Bronchial epithelial cell (primary cell): ENCODE measurements at regions not wholly inside any gene's neighbourhood (a gene's known extent, or its start where the extent isn't known, plus 50 kb on each side); places are given as distances from the start of the nearest gene placed in this dataset.

Source experiments
- DNase-seq: peaks from one replicate; pipeline ENCODE4 v3.0.0-alpha.2; 2010; ENCODE audit warnings: low read depth
- FAIRE-seq: peaks from 2 replicates; lab custom pipeline; 2011; peaks lifted over from hg19 to GRCh38; lab: Jason Lieb, UNC
- H3K27me3 ChIP-seq: 2 replicates; pipeline ENCODE4 v1.5.1; 2011; ENCODE audit warnings: low read length; ENCODE audit not compliant: control insufficient read depth, insufficient read depth
- H3K36me3 ChIP-seq: 2 replicates; pipeline ENCODE4 v1.5.1; 2011; ENCODE audit warnings: low read length; ENCODE audit not compliant: control insufficient read depth, insufficient read depth
- H3K4me3 ChIP-seq: 2 replicates; pipeline ENCODE4 v1.5.1; 2011; ENCODE audit warnings: mild to moderate bottlenecking, low read depth, low read length, control low read depth
- CTCF ChIP-seq: IDR thresholded peaks from 2 replicates; pipeline ENCODE4 v1.5.1; 2011; ENCODE audit warnings: mild to moderate bottlenecking, moderate library complexity, low read length, control low read depth, inconsistent platforms; ENCODE audit not compliant: insufficient read depth, severe bottlenecking

DNA sequence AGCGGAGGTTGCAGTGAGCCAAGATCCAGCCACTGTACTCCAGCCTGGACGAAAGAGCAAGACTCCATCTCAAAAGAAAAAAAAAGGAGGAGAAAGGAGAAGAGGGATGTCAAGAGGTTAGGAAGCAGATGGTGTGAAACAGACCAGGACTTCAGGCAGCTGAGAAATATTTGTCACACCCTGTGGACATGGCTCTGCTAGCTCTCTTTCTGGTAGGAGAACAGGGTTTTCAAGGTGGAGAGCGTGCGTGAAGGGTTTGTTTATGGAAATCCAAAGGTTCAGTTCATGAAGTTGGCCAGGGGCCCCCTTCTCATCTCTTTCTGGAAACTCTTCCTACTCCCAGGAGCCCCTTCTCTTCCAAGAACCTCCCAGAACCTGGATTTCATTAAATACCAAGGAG is 110.8 kb upstream of the GALNT17 start:
- no peak for DNase-seq
- FAIRE-seq, result no peak
- no peak for TF ChIP-seq CTCF
- Histone ChIP-seq H3K36me3 (no peaks in the 10 kb centered on the region), H3K4me3 (no peak overlapping the region), H3K27me3 (no peaks in the 10 kb centered on the region)

DNA sequence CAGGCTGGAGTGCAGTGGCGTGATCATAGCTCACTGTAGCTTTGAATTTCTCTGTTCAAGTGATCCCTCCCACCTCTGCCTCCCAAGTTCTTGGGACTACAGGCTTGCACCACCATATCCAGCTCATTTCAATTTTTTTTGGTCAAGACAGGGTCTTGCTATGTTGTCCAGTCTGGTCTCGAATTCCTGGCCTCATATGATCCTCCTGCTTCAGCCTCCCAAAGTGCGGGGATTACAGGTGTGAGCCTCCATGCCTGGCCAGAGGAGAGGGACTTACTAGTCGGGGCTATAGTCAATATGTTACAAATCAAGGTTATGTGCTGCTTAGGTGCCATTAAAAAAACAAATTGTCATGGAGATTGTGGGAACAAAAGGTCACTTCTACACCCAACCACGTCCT is 105.3 kb upstream of the GALNT17 start:
- no peak for TF ChIP-seq CTCF
- H3K27me3 ChIP-seq, result no peaks in the 10 kb centered on the region
- DNase-seq (no peak), FAIRE-seq (no peak)
- H3K4me3 ChIP-seq, result no peak overlapping the region
- H3K36me3 ChIP-seq, result no peaks in the 10 kb centered on the region

- TF ChIP-seq CTCF, result no peak
- Histone ChIP-seq H3K36me3 (no peaks in the 10 kb centered on the region), H3K27me3 (no peaks in the 10 kb centered on the region), H3K4me3 (no peak overlapping the region)
- DNase-seq (no peak), FAIRE-seq (no peak)
Observed at GRCh38 chr7:71034243-71034642, 97.7 kb upstream of the GALNT17 start.

- H3K36me3 ChIP-seq, result no peaks in the 10 kb centered on the region
- H3K4me3 ChIP-seq, result no peak overlapping the region
- FAIRE-seq, result no peak
- TF ChIP-seq CTCF, result no peak
- H3K27me3 ChIP-seq, result no peaks in the 10 kb centered on the region
- DNase-seq, result no peak
Observed at GRCh38 chr7:71042591-71042990, 89.4 kb upstream of the GALNT17 start.

DNA sequence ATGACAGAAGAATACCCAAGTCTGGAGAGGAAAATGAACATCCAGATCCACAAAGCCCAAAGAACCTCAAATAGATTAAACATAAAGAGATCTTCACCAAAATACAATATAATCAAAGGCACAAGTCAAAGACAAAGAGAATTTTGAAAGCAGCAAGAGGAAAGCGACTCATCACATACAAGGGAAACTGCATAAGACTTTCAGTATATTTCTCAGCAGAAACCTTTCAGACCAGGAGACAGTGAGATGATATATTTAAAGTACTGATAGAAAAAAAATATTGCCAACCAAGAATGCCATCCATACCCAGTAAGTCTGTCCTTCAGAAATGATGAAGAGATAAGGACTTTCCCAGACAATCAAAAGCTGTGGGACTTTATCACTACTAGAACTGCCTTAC is 81.5 kb upstream of the GALNT17 start:
- FAIRE-seq (no peak), DNase-seq (no peak)
- Histone ChIP-seq H3K36me3 (no peaks in the 10 kb centered on the region), H3K4me3 (no peak overlapping the region), H3K27me3 (no peaks in the 10 kb centered on the region)
- no peak for TF ChIP-seq CTCF

DNA sequence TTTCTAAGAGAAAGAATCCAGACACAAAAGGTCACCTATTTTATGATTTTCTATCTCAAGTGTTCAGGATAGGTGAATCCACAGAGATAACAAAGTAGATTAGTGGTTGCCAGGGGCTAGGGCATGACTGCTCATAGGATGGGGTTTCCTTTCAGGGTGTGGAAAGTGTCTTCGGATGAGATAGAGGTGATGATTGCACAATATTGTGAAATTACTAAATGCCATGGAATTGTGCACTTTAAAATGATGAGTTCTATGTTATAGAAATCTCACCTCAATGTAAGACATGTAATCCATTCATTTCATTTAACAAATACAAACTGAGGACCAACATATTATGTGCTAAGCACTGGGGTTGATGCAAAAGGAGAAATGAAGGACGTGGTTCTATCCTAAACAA is 76.4 kb upstream of the GALNT17 start:
- TF ChIP-seq CTCF, result no peak

More for the DNA sequence above, 76.4 kb upstream of the GALNT17 start:
- no peak for DNase-seq
- Histone ChIP-seq H3K27me3 (no peaks in the 10 kb centered on the region), H3K4me3 (no peak overlapping the region), H3K36me3 (no peaks in the 10 kb centered on the region)
- no peak for FAIRE-seq
